Esophagus squamous epithelium (tissue), 5 donors: ENCODE measurements at regions not wholly inside any gene's neighbourhood (a gene's known extent, or its start where the extent isn't known, plus 50 kb on each side); places are given as distances from the start of the nearest gene placed in this dataset.

Experiments
- DNase-seq: peaks from one replicate; lab custom pipeline; 2025; lab: John Stamatoyannopoulos, UW
- H3K27ac ChIP-seq, 4 donors: fragments of 200-600 bp; sonication (generic); one replicate each; pipeline ENCODE4 v1.5.1; 2016 to 2019; ENCODE audit warnings: mild to moderate bottlenecking in 1 of 4
- H3K27me3 ChIP-seq, 4 donors: fragments of 200-600 bp; sonication (generic); 1 replicate in 3 of 4; 2 replicates in 1 of 4; pipeline versions ENCODE4 v1.5.1 to v1.6.0; 2017 to 2021; ENCODE audit warnings: antibody characterized with exemption in 1 of 4
- H3K36me3 ChIP-seq, 3 donors: fragments of 200-600 bp; sonication (generic); one replicate each; pipeline ENCODE4 v1.5.1; 2016 to 2019
- H3K4me1 ChIP-seq, 3 donors: fragments of 200-600 bp; sonication (generic); one replicate each; pipeline ENCODE4 v1.5.1; 2017 to 2019
- H3K4me3 ChIP-seq, 4 donors: fragments of 200-600 bp; sonication (generic); 1 replicate in 3 of 4; 2 replicates in 1 of 4; pipeline ENCODE4 v1.5.1; 2016 to 2019; ENCODE audit warnings: mild to moderate bottlenecking in 2 of 4, moderate library complexity in 1 of 4
- H3K9me3 ChIP-seq, 3 donors: fragments of 200-600 bp; sonication (generic); one replicate each; pipeline ENCODE4 v1.5.1; 2016 to 2019
- POLR2A ChIP-seq, 4 donors: fragments of 450-650 bp; IDR thresholded peaks; one replicate each; pipeline ENCODE4 v1.6.1; 2017; ENCODE audit warnings: antibody characterized with exemption in 4 of 4, mild to moderate bottlenecking in 4 of 4, moderate library complexity in 3 of 4
- WGBS, 2 donors: methylation state at CpG; one replicate each; pipeline ENCODE4 v1.1.5; 2018; 5-methylcytosine and 5-hydroxymethylcytosine counted together
- intact Hi-C: fragments of 100-400 bp; cut with DNase I; formaldehyde crosslinking; loops from one replicate; pipeline ENCODE4 v1.15.0; 2022
- TF ChIP-seq, protein P1 (sequence below), 6 experiments: fragments of 450-650 bp in 4 of 6; fragments of 200-600 bp in 2 of 6; sonication (generic) in 2 of 6; IDR thresholded peaks; one replicate each; pipeline ENCODE4 v1.5.1; 2016 to 2019; ENCODE audit warnings: antibody characterized with exemption in 6 of 6, mild to moderate bottlenecking in 4 of 6, moderate library complexity in 4 of 6
- donor health status: DM: yes; HTN: yes; CAD: no.

DNA sequence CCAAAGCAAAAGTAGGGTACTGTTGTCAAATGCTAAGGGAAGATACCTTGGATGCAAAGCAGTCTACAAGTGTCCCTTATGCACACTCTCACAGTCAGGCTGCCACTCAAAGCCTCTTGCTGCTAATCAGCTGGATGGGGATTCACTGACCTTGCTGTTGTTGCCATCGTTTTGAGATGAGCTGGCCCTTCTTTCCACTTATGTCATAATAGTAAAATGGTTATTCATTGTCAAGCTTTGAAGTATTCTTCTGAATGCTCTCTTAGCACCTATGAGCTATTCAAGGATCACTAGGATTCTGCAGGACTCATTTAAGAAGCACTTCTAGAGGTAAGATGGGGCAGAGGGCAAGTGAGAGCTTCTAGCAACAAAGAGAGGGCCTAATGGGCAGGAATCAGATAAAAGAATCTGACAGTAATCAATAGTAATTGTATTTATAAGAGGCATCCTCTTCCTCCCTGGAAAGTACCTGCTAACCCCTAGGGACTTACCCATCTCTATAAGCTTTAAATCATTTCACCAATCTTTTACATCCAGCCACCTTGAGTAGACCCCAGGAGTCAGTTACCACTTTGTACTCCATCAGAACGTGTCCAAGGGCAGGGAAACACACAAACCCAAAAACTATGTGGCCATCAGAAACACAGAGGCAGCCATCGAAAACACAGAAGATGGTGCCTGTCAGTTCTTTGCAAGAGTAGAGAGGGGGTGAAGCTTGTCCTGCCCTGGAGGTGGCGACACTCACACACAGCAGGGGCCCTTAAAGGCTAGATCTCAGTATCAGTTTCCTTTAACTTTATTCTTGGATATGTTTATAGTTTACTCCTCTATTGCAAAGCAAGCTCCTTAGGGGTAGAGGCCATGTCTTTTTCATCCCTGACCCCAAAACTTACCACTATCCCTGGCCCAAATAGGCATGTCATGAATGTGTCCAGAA lies 103.7 kb upstream of the NFIA start:
- peaks cover 0 to 12% (median 6%) of the 10 kb centered on the region in 3 donors for H3K4me1 ChIP-seq
- TF ChIP-seq, protein P1, sequence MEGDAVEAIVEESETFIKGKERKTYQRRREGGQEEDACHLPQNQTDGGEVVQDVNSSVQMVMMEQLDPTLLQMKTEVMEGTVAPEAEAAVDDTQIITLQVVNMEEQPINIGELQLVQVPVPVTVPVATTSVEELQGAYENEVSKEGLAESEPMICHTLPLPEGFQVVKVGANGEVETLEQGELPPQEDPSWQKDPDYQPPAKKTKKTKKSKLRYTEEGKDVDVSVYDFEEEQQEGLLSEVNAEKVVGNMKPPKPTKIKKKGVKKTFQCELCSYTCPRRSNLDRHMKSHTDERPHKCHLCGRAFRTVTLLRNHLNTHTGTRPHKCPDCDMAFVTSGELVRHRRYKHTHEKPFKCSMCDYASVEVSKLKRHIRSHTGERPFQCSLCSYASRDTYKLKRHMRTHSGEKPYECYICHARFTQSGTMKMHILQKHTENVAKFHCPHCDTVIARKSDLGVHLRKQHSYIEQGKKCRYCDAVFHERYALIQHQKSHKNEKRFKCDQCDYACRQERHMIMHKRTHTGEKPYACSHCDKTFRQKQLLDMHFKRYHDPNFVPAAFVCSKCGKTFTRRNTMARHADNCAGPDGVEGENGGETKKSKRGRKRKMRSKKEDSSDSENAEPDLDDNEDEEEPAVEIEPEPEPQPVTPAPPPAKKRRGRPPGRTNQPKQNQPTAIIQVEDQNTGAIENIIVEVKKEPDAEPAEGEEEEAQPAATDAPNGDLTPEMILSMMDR (IDR thresholded peaks at IDR 0.05), result peak; percentile 30 to 84 (median 60)
- no peak for TF ChIP-seq POLR2A (IDR thresholded peaks at IDR 0.05)
- H3K9me3 ChIP-seq, result no peaks in the 10 kb centered on the region
- WGBS, 2 donors, result 33 to 43% methylated on average over 4 of the region's 4 CpGs
- H3K27me3 ChIP-seq, result peaks cover 0 to 4% (median 0%) of the 10 kb centered on the region in 4 donors
- intact Hi-C loops, result loop anchor here (5.0 kb wide), 1 partner anchor 64 kb away; no protein-coding TSS in a partner anchor
- H3K27ac ChIP-seq, result no peak overlapping the region
- H3K4me3 ChIP-seq, result no peak overlapping the region
- no peaks in the 10 kb centered on the region for H3K36me3 ChIP-seq
- DNase-seq, result no peak

DNA sequence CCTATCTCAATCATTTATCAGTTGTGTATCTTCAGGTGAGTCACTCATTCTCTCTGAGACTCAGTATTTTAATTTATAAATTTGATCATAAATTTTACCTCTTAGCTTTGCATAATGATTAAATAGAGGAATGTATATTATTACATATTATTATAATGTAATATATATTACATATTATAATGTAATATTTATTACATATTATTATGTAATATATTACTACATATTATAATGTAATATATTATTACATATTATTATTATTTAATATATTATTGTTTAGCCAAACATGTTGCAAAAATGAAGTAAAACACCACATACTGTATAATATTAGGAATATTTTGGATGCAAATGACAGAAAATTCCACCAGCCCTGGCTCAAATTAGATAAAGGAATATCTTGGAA lies 104.7 kb upstream of the NFIA start:
- Histone ChIP-seq H3K9me3 (no peaks in the 10 kb centered on the region), H3K27me3 (peaks cover 0 to 4% (median 0%) of the 10 kb centered on the region in 4 donors), H3K27ac (no peak overlapping the region), H3K4me1 (peaks cover 0 to 2% (median 0%) of the 10 kb centered on the region in 3 donors), H3K36me3 (no peaks in the 10 kb centered on the region), H3K4me3 (no peak overlapping the region)
- intact Hi-C loops, result loop anchor here (5.0 kb wide), 1 partner anchor 65 kb away; no protein-coding TSS in a partner anchor
- TF ChIP-seq, protein P1 (IDR thresholded peaks at IDR 0.05), result no peak
- no peak for TF ChIP-seq POLR2A (IDR thresholded peaks at IDR 0.05)
- no peak for DNase-seq

DNA sequence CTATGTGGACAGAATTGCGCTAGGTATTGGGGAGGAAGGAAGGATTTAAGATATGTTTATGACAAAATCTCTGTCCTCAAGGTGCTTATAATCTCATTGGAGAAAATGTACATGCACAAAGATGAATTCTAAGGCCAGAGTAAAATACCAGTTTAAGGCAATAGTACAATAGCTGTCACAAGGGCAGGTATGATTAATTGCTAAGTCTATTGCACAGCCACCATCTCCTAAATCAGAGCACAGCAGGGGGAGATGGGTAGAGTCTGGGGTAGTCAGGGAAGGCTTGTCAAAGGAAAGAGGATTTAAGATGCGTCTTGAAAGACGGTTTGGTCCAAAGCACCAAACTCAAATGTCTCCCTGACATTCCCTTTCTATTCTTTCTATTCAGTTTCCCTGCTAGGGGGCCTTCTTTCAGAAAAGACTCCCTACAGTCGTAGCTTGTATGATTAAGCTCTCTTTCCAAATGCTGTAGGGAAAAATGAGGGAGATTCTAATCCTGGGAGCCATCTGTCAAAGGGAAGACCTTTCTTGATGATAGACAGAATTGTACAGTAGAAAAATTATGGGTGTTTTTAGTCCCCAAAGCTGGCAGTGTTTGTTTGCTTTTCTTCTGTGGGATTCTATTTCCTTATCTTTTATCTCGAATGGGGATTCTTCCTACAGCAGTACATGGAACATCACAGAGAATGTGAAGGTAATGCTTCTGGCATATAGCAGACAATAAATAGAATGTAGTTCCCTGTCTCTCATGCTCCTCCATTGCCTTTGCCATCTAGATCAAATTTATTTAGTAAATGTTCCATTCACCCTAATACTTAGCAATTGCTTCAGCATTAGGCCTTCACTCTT lies 107.6 kb upstream of the NFIA start:
- 92 to 94% methylated on average over 5 of the region's 5 CpGs for WGBS, 2 donors
- intact Hi-C loops, result loop anchor here (5.0 kb wide), 1 partner anchor 68 kb away; no protein-coding TSS in a partner anchor
- no peak for DNase-seq
- Histone ChIP-seq H3K4me1 (peaks cover 0 to 14% (median 0%) of the 10 kb centered on the region in 3 donors), H3K27ac (no peak overlapping the region), H3K9me3 (no peaks in the 10 kb centered on the region), H3K4me3 (no peak overlapping the region), H3K36me3 (no peaks in the 10 kb centered on the region), H3K27me3 (peaks cover 0 to 4% (median 0%) of the 10 kb centered on the region in 4 donors)
- TF ChIP-seq, protein P1 (IDR thresholded peaks at IDR 0.05), result no peak
- TF ChIP-seq POLR2A (IDR thresholded peaks at IDR 0.05), result no peak

DNA sequence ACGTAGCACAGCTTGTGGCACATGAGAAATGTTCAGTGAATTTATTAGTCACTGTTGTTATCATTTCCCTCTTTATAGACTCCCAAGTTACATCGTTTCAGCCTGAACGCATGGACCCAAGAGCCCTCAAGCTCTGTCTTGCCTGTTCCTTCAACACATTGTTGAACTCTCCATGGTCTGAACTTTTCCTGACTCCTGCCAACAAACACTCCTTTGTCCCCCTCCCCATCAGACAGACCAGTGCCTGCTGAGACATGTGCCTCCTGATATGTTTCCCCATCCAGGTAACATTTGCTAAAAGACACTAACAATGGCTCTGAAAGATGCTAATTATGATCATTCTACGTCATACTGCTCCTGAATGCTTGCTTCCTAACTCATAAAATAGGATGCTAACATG lies 108.7 kb upstream of the NFIA start:
- TF ChIP-seq, protein P1 (IDR thresholded peaks at IDR 0.05), result no peak
- no peak for TF ChIP-seq POLR2A (IDR thresholded peaks at IDR 0.05)

More for the DNA sequence above, 108.7 kb upstream of the NFIA start:
- Histone ChIP-seq H3K4me1 (peaks cover 0 to 16% (median 0%) of the 10 kb centered on the region in 3 donors), H3K9me3 (no peaks in the 10 kb centered on the region), H3K36me3 (no peaks in the 10 kb centered on the region), H3K4me3 (no peak overlapping the region), H3K27ac (no peak overlapping the region), H3K27me3 (peaks cover 0 to 4% (median 0%) of the 10 kb centered on the region in 4 donors)
- no peak for DNase-seq
- 49 to 55% methylated on average over 4 of the region's 4 CpGs for WGBS, 2 donors
- intact Hi-C loops, result no loop called here
